ENCODE measurements at regions not wholly inside any gene's neighbourhood (a gene's known extent, or its start where the extent isn't known, plus 50 kb on each side); places are given as distances from the start of the nearest gene placed in this dataset.

GRCh38 chr17:72527789-72528188 is 407.0 kb downstream of the SOX9 start:
- no peak for TF ChIP-seq CTCF (IDR thresholded peaks at IDR 0.05)
- TF ChIP-seq POLR2A (IDR thresholded peaks at IDR 0.05) = no peak
